Nephron (organoid): ENCODE measurements at regions not wholly inside any gene's neighbourhood (a gene's known extent, or its start where the extent isn't known, plus 50 kb on each side); places are given as distances from the start of the nearest gene placed in this dataset.
"Not testable (repeated sequence)": the region's sequence is repeated elsewhere in the genome, so short reads cannot be mapped to it uniquely, and the experiment has no call there.

Experiments used
- H3K27ac Mint-ChIP-seq, 3 experiments: 2 replicates each; pipeline ENCODE4 v1.8.0; 2020; ENCODE audit warnings: mixed read lengths in 3 of 3, mild to moderate bottlenecking in 2 of 3, moderate library complexity in 1 of 3
- H3K27me3 Mint-ChIP-seq: 2 replicates; pipeline ENCODE4 v1.8.0; 2021; ENCODE audit warnings: low read depth, mild to moderate bottlenecking, moderate library complexity, mixed read lengths
- H3K36me3 Mint-ChIP-seq: 2 replicates; pipeline ENCODE4 v1.8.0; 2020; ENCODE audit warnings: low read depth, mixed read lengths
- H3K4me1 Mint-ChIP-seq: 2 replicates; pipeline ENCODE4 v1.8.0; 2020; ENCODE audit warnings: mixed read lengths
- H3K4me3 Mint-ChIP-seq, 3 experiments: 2 replicates each; pipeline ENCODE4 v1.8.0; 2020; ENCODE audit warnings: mild to moderate bottlenecking in 3 of 3, mixed read lengths in 3 of 3, moderate library complexity in 2 of 3
- H3K9me3 Mint-ChIP-seq: 2 replicates; pipeline ENCODE4 v1.8.0; 2020; ENCODE audit warnings: mixed read lengths
- CTCF ChIP-seq, 3 experiments: fragments of 200-600 bp; sonication (generic); IDR thresholded peaks; one replicate each; pipeline ENCODE4 v1.5.0; 2021; ENCODE audit warnings: antibody characterized with exemption in 3 of 3; ENCODE audit not compliant: unreplicated experiment in 3 of 3

DNA sequence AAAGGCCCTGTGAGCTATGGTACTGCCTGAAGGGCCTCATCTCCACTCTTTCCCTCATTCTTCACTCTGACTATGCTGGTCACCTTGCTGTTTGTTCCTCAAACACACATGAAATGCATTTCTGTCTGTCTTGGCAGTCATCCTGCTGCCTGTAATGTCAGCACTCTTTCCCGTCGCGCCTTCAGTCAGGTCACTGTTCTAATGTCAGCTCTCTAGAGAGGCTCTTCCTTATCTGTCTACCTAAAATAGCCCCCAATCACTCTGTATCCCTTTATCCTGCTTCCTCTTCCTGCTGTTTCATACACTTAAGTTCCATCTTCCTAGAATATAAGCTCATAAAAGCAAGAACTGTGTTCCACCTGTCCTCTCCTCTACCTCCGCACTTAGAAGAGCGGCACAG is 215.5 kb downstream of the ZNF33B start:
- H3K27ac Mint-ChIP-seq: no peak overlapping the region
- H3K36me3 Mint-ChIP-seq: peaks cover 4% of the 10 kb centered on the region
- H3K27me3 Mint-ChIP-seq: no peaks in the 10 kb centered on the region
- H3K9me3 Mint-ChIP-seq: peaks cover 49% of the 10 kb centered on the region
- H3K4me1 Mint-ChIP-seq: no peaks in the 10 kb centered on the region
- TF ChIP-seq CTCF (IDR thresholded peaks at IDR 0.05; ENCODE audit: unreplicated experiment in 3 of 3): no peak
- H3K4me3 Mint-ChIP-seq: no peak overlapping the region

DNA sequence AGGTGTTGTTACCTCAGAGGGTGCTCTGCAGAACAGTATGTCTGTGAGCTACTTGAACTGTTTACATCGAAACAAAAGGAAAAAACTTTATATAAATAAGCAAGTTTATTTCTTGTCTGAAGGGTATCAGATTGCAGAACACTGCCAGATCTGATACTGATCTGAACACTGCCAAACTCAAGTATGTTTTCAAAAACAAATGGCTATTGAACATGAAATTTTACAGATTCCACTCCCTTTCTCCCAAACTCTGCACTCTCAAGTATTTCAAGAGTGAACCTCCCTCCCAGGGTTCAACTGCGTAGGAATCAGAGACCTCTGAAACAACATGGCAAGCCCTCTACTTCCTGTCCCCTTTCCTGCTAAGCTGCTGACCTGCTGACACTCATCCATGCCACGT is 216.6 kb downstream of the ZNF33B start:
- Mint-ChIP-seq H3K4me3 (no peak overlapping the region), H3K27ac (no peak overlapping the region), H3K36me3 (peaks cover 4% of the 10 kb centered on the region), H3K4me1 (no peaks in the 10 kb centered on the region), H3K27me3 (no peaks in the 10 kb centered on the region), H3K9me3 (peaks cover 46% of the 10 kb centered on the region)
- no peak for TF ChIP-seq CTCF (IDR thresholded peaks at IDR 0.05; ENCODE audit: unreplicated experiment in 3 of 3)

- Mint-ChIP-seq H3K27ac (no peak overlapping the region), H3K36me3 (peaks cover 4% of the 10 kb centered on the region)
- TF ChIP-seq CTCF (IDR thresholded peaks at IDR 0.05; ENCODE audit: unreplicated experiment in 3 of 3): no peak
Observed at GRCh38 chr10:42419789-42420188, 218.6 kb downstream of the ZNF33B start.

DNA sequence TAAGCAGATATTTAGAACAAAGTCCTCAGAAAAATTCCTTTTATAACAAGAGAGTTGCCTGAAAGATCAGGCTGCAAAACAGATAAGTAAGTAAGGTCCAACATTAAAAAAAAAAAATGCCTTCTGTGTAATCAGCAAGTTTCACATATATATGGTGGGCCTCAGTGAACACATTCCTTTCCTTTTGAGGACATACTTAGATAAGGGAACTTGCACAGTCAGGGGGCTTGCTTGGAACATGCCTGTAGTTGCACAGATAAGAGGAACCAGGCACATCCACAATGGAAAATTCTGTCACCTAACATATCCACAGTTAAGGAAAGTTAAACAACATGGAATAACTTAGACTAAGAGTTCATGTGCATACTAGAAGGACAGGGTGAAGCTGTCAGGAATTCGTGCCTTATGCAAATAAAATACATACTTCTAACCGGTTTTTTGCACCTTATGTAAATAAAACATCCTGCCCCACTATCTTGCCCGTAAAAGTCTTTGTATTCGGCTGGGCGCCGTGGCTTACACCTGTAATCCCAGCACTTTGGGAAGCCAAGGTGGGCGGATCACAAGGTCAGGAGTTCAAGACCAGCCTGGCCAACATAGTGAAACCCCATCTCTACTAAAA is 257.3 kb downstream of the ZNF33B start:
- no peak overlapping the region for H3K4me3 Mint-ChIP-seq
- peaks cover 45% of the 10 kb centered on the region for H3K9me3 Mint-ChIP-seq
- H3K4me1 Mint-ChIP-seq: no peaks in the 10 kb centered on the region
- TF ChIP-seq CTCF (IDR thresholded peaks at IDR 0.05; ENCODE audit: unreplicated experiment in 3 of 3): no peak
- H3K27ac Mint-ChIP-seq: no peak overlapping the region
- H3K27me3 Mint-ChIP-seq: no peaks in the 10 kb centered on the region
- no peaks in the 10 kb centered on the region for H3K36me3 Mint-ChIP-seq

More at GRCh38 chr10:42419789-42420188, 218.6 kb downstream of the ZNF33B start:
- Mint-ChIP-seq H3K4me1 (no peaks in the 10 kb centered on the region), H3K9me3 (peaks cover 45% of the 10 kb centered on the region), H3K4me3 (no peak overlapping the region), H3K27me3 (no peaks in the 10 kb centered on the region)

DNA sequence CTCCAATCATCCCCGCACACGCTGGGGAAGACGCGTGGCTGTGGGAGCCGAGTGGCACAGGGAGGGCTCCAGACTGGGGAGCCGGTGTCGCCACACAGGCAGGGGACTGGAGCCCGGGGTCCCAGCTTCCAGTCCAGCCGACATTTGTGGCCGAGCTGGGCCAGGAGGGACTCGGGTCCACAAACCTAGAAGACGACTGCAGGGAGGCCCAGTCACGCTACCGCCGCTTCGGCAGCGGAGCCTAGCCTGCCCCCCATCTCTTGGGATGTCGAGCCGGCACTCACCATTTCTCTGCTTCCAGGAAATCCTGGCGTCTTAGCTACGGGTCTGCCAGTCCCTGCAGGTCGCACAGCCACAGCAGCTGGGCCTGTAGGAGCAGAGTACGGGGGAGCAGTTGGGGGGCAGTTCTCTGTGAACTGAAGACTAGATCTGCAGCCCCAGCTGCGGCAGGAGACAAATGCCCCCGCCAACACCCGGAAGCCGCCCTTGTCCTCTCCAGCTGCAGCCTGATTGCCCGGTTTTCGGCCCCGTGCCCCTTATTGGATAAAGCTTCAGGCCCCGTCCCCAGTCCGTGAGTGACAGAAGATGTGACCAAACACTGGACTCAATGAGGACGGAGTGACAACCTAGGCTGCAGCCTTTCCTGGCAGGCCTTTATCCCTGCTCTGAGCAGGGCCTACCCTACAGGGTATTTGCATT is 270.7 kb downstream of the ZNF33B start:
- TF ChIP-seq CTCF (IDR thresholded peaks at IDR 0.05; ENCODE audit: unreplicated experiment in 3 of 3): no peak
- Mint-ChIP-seq H3K36me3 (peaks cover 4% of the 10 kb centered on the region), H3K27ac (no peak overlapping the region), H3K4me1 (no peaks in the 10 kb centered on the region), H3K27me3 (no peaks in the 10 kb centered on the region), H3K4me3 (no peak overlapping the region), H3K9me3 (peaks cover 40% of the 10 kb centered on the region)

DNA sequence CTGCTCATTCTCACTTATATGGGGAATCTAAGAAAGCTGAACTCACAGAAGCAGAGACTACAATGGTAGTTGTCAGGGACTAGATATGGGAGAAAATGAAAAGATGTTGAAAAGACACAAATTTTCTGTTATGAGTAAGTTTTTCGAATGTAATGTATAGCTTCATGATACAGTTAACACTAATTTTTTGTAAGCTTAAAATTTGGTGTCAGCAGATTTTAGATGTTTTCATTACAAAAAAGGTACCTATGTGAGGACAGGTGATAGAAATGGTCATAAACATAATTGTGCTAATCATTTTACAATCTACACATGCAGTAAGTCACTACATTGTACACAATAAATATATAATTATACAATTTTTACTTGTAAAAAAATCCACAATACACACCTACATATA is 286.6 kb downstream of the ZNF33B start:
- Mint-ChIP-seq H3K36me3 (no peaks in the 10 kb centered on the region), H3K27ac (no peak overlapping the region), H3K4me3 (no peak overlapping the region), H3K4me1 (no peaks in the 10 kb centered on the region), H3K9me3 (peaks cover 14% of the 10 kb centered on the region), H3K27me3 (no peaks in the 10 kb centered on the region)
- no peak for TF ChIP-seq CTCF (IDR thresholded peaks at IDR 0.05; ENCODE audit: unreplicated experiment in 3 of 3)

GRCh38 chr10:42336593-42337337 is 301.6 kb downstream of the ZNF33B start:
- not testable (repeated sequence) for H3K4me1 Mint-ChIP-seq, H3K27me3 Mint-ChIP-seq, H3K27ac Mint-ChIP-seq, H3K4me3 Mint-ChIP-seq, H3K36me3 Mint-ChIP-seq
- H3K9me3 Mint-ChIP-seq: peaks cover 46% of the 10 kb centered on the region

GRCh38 chr10:42335653-42336296 is 302.6 kb downstream of the ZNF33B start:
- not testable (repeated sequence) for H3K27me3 Mint-ChIP-seq, H3K4me3 Mint-ChIP-seq, H3K27ac Mint-ChIP-seq, H3K36me3 Mint-ChIP-seq, H3K4me1 Mint-ChIP-seq
- peaks cover 49% of the 10 kb centered on the region for H3K9me3 Mint-ChIP-seq
